GM12874 (cell line): ENCODE measurements at regions not wholly inside any gene's neighbourhood (a gene's known extent, or its start where the extent isn't known, plus 50 kb on each side); places are given as distances from the start of the nearest gene placed in this dataset.

ENCODE experiments used
- TF ChIP-seq, protein P1 (sequence below): IDR thresholded peaks from 2 replicates; pipeline ENCODE4 v1.5.1; 2011; ENCODE audit warnings: low read depth, mild to moderate bottlenecking, control low read depth, low read length, moderate library complexity; ENCODE audit not compliant: insufficient read depth

DNA sequence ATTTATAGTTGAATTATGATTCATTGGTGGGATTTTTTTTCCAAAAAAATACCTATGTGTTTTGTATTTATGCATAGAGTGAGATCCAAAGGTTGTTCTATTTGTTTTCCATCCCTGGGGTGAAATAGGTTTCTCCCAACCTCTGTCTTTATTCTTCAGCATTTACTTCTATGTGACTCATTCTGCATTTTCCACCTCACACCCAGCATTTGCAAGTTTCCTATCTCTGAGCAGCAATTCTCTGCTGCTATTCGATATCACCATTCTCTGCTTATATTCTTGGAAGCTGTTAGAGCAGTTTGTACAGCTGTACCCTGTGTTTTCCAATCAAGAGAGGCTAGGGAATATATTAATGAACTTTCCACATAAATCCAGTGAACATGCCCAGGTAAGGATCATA is 538.9 kb downstream of the SNAPC1 start:
- TF ChIP-seq, protein P1, sequence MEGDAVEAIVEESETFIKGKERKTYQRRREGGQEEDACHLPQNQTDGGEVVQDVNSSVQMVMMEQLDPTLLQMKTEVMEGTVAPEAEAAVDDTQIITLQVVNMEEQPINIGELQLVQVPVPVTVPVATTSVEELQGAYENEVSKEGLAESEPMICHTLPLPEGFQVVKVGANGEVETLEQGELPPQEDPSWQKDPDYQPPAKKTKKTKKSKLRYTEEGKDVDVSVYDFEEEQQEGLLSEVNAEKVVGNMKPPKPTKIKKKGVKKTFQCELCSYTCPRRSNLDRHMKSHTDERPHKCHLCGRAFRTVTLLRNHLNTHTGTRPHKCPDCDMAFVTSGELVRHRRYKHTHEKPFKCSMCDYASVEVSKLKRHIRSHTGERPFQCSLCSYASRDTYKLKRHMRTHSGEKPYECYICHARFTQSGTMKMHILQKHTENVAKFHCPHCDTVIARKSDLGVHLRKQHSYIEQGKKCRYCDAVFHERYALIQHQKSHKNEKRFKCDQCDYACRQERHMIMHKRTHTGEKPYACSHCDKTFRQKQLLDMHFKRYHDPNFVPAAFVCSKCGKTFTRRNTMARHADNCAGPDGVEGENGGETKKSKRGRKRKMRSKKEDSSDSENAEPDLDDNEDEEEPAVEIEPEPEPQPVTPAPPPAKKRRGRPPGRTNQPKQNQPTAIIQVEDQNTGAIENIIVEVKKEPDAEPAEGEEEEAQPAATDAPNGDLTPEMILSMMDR: no peak

DNA sequence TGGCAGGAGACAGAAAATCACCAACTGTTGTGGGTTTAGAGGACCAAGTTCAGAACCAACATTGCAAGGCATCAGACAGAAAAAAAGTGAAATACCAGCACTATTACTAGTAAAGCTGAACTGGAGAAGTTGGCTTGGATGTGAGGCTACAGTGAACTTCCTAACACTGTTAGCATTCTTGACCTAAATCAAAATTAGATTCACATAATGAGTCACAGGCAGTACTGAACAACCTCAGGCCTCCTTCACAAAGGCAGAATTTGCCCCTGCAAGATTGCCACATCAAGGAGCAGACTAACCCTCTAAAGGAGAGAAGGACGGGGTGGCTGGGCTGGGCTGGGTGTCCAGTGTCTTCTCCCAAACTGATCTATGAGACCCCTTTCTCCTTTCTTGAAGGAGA is 539.7 kb downstream of the SNAPC1 start:
- TF ChIP-seq, protein P1: no peak

DNA sequence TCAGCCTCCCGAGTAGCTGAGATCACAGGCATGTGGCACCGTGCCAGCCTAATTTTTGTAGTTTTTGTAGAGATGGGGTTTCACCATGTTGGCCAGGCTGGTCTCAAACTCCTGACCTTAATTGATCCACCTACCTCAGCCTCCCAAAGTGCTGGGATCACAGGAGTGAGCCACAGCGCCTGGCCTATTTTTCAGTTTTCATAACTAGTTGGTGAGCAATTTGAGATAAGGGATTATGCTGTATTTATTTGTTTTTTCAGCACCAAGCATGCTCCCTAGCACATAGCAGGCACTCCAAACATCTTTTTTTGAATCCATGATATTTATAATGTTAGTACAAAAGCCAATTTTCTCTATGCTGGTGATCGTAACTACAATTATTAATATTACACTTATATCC is 541.2 kb downstream of the SNAPC1 start:
- TF ChIP-seq, protein P1: no peak

DNA sequence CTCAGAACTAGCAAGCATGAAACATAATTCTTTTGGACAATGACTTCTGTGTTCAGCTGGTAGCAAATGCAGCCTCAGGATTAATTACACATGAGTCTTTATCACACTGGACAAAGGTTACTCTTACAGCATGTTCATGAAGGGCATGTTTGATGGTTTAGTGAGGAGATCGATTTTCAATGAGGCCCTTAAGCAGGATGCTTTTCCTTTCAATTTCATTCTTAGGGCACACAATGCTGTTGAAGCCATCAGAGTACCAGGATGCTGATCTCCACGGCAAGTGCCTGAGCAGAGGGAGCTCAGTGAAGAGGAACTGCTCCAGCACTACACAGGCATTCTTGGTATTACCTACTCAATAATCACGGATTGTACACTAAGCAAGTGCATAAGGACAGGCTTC is 542.0 kb downstream of the SNAPC1 start:
- TF ChIP-seq, protein P1: no peak

DNA sequence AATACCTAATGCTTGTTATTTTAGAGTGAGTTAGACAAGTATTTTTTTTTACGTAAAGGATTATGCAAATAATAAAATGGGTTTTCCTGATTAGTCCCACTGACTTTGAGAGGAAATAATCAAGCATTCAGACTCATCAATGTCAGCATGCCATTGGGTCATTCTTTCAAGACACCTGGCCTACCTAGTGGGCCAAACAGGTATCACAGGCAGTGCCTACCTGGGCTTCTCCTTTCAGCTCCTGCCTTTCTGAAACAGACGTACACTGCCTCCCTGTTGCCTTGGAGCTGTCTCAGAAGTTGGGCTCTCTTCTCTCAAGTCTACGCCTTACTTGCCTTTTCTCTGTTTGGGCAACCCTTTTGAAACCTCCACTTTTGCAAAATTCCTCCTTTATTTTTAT is 545.6 kb downstream of the SNAPC1 start:
- TF ChIP-seq, protein P1: no peak

DNA sequence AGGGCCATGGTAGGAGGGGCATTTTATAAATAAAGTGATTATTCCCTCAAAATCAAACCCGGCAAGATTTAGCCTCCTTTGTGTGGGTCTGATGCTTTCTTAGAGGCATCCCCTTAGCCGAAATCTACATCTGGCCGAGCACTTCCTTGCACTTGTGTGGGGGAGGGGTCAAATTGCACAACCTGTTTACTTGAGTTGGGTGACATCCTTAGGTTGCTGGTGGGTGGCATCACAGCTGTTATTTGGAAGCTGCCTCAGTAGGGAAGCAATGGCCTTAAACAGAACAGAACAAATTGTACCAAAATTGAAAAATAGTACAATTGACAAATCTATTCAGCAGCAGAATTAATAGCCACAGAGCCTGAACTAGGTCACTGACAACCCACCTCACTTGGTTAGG is 546.1 kb downstream of the SNAPC1 start:
- TF ChIP-seq, protein P1: no peak

DNA sequence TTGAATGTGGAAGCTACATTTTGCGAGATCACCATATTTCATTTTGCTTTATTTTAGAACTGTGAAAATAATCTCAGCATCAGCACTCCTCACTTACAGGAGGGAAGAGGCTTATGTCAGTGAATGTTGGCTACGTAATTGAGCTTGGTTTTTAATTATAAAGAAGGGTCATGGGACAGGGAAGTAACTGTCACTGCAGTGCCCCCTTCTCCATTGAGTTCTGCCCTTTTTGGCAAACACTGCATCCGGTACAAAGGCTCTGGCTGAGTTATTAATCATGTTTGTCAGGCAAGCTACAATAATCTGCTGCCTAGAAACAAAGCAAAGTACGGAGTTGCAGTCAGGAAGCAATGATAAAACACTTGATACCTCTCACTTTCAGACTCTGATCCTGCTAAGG is 546.7 kb downstream of the SNAPC1 start:
- TF ChIP-seq, protein P1: no peak

DNA sequence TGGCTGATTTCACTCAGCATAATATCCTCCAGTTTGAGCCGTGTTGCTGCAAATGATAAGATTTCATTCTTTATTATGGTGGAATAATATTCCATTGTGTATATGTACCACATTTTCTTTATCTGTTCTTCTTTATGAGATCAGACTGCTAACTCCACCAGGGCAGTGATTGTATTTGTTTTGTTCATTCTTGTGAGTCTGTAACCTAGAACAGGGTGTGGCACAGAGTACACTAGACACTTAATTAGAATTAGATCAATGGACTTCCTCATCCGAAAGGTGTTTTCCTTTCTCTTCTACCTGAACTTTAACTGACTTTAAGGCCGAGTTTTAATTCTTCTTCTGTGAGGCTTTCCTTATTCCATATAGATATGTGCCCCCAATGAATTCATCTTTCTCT is 551.0 kb downstream of the SNAPC1 start:
- TF ChIP-seq, protein P1: no peak
